Type B pancreatic cell (in vitro differentiated cells): ENCODE measurements at regions not wholly inside any gene's neighbourhood (a gene's known extent, or its start where the extent isn't known, plus 50 kb on each side); places are given as distances from the start of the nearest gene placed in this dataset.
"Not testable (repeated sequence)": the region's sequence is repeated elsewhere in the genome, so short reads cannot be mapped to it uniquely, and the experiment has no call there.

ENCODE experiments used
- DNase-seq: peaks from one replicate; pipeline ENCODE4 v3.0.0; 2021; ENCODE audit warnings: mixed read lengths; ENCODE audit not compliant: unreplicated experiment; ENCODE audit errors: extremely low spot score
- H3K27ac Mint-ChIP-seq: 2 replicates; pipeline ENCODE4 v1.8.0; 2021; ENCODE audit warnings: mild to moderate bottlenecking, mixed read lengths
- H3K27me3 Mint-ChIP-seq: 2 replicates; pipeline ENCODE4 v1.8.0; 2021; ENCODE audit warnings: mixed read lengths
- H3K36me3 Mint-ChIP-seq: 2 replicates; pipeline ENCODE4 v1.8.0; 2021; ENCODE audit warnings: mixed read lengths
- H3K4me1 Mint-ChIP-seq: one replicate; pipeline ENCODE4 v1.8.0; 2021; ENCODE audit warnings: mixed read lengths; ENCODE audit not compliant: unreplicated experiment
- H3K4me3 Mint-ChIP-seq: 2 replicates; pipeline ENCODE4 v1.8.0; 2021; ENCODE audit warnings: mild to moderate bottlenecking, mixed read lengths
- H3K9me3 Mint-ChIP-seq: 2 replicates; pipeline ENCODE4 v1.8.0; 2021; ENCODE audit warnings: mixed read lengths
- TF ChIP-seq, protein P1 (sequence below): fragments of 200-600 bp; sonication (generic); conservative IDR thresholded peaks from 2 replicates; pipeline ENCODE4 v1.5.0; 2021; ENCODE audit warnings: antibody characterized with exemption, mild to moderate bottlenecking

DNA sequence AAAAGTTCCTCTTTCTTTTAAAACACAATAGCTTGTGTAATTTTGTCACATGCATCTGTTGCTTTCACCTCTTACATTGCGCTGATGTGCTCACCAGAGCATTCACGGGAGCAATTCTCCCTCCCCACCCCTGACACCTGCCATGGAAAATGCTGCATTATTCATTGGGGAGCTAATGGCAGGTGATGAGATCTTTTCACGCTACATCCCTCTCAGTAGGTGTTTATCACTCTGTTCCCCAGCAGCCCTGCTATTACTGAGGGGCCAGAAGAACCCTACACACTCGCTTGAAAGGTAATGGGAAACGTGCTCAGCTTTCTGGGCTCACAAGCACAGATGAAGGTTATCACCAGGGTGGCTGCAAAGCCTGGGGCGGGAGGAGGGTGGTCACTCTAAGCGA, 398.0 kb downstream of the PSAT1 start:
- no peaks in the 10 kb centered on the region for H3K9me3 Mint-ChIP-seq
- H3K4me3 Mint-ChIP-seq, result no peak overlapping the region
- no peak for DNase-seq
- peaks cover 22% of the 10 kb centered on the region for H3K27me3 Mint-ChIP-seq
- no peaks in the 10 kb centered on the region for H3K36me3 Mint-ChIP-seq
- TF ChIP-seq, protein P1, sequence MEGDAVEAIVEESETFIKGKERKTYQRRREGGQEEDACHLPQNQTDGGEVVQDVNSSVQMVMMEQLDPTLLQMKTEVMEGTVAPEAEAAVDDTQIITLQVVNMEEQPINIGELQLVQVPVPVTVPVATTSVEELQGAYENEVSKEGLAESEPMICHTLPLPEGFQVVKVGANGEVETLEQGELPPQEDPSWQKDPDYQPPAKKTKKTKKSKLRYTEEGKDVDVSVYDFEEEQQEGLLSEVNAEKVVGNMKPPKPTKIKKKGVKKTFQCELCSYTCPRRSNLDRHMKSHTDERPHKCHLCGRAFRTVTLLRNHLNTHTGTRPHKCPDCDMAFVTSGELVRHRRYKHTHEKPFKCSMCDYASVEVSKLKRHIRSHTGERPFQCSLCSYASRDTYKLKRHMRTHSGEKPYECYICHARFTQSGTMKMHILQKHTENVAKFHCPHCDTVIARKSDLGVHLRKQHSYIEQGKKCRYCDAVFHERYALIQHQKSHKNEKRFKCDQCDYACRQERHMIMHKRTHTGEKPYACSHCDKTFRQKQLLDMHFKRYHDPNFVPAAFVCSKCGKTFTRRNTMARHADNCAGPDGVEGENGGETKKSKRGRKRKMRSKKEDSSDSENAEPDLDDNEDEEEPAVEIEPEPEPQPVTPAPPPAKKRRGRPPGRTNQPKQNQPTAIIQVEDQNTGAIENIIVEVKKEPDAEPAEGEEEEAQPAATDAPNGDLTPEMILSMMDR, result no peak
- H3K27ac Mint-ChIP-seq, result no peak overlapping the region
- peaks cover 5% of the 10 kb centered on the region for H3K4me1 Mint-ChIP-seq

DNA sequence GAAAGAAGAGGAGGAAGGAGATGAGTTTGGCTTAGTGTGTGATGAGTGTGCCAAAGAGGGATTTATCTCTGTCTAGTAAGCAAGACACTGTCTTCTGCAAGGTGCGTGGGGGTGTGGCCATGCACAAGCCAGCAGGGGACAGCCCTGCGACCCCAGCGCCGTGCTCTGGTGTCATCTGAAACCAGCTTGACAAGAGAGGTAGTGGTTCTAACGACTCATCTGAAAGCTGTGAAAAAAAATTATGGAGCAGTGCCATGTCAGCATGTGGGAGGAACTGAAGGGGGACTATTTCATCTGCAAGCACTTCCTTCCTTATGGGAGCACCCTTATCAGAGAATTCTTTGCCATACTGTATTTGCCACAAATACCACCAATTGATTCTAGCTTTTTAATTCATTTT, 398.6 kb downstream of the PSAT1 start:
- TF ChIP-seq, protein P1, result no peak
- DNase-seq, result no peak
- H3K36me3 Mint-ChIP-seq, result no peaks in the 10 kb centered on the region
- no peak overlapping the region for H3K27ac Mint-ChIP-seq
- H3K27me3 Mint-ChIP-seq, result peaks cover 22% of the 10 kb centered on the region
- H3K4me1 Mint-ChIP-seq, result peaks cover 4% of the 10 kb centered on the region
- no peaks in the 10 kb centered on the region for H3K9me3 Mint-ChIP-seq
- H3K4me3 Mint-ChIP-seq, result no peak overlapping the region

DNA sequence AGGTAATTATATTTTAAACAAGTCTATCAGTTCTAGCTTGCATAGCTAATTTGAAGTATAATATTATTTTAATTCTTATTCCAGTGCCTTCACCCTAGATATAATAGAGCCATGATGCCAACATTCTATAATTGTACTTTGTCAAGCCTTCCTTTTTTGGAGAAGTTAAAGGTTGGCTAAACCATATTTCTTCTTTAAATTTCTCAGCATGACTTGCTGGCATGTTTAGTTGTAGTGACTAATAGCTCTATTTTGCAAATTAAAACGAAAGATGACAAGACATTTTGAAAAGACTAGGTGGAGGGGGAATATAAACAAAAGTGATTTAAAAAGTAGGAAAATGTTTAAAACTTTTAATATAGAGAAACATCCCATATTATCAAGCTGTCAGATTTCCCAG, 400.7 kb downstream of the PSAT1 start:
- H3K27ac Mint-ChIP-seq, result no peak overlapping the region
- no peak for DNase-seq
- H3K27me3 Mint-ChIP-seq, result peaks cover 22% of the 10 kb centered on the region
- H3K4me3 Mint-ChIP-seq, result no peak overlapping the region
- H3K9me3 Mint-ChIP-seq, result no peaks in the 10 kb centered on the region
- no peaks in the 10 kb centered on the region for H3K4me1 Mint-ChIP-seq
- H3K36me3 Mint-ChIP-seq, result no peaks in the 10 kb centered on the region
- TF ChIP-seq, protein P1, result no peak

DNA sequence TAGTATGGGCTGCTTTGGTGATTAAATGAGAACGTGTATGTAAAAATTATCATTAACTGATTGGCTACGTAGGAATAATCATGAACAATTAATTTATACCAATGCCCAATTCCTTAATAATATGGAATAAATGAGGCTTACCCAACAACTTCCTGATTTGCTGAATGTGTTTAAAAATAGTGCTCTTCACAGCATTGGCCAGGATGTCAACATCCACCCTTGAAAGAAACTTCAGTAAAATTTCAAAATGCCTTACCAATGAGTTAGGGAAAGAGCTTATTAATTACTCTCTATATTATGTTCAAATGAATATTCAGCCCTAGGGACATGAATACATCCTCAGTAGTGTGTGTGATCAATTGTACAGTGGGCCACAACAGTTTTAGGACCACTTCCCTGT, 401.4 kb downstream of the PSAT1 start:
- Mint-ChIP-seq H3K9me3 (no peaks in the 10 kb centered on the region), H3K36me3 (peaks cover 3% of the 10 kb centered on the region), H3K27ac (no peak overlapping the region), H3K4me1 (no peaks in the 10 kb centered on the region), H3K27me3 (peaks cover 15% of the 10 kb centered on the region), H3K4me3 (no peak overlapping the region)
- DNase-seq, result no peak
- TF ChIP-seq, protein P1, result no peak

DNA sequence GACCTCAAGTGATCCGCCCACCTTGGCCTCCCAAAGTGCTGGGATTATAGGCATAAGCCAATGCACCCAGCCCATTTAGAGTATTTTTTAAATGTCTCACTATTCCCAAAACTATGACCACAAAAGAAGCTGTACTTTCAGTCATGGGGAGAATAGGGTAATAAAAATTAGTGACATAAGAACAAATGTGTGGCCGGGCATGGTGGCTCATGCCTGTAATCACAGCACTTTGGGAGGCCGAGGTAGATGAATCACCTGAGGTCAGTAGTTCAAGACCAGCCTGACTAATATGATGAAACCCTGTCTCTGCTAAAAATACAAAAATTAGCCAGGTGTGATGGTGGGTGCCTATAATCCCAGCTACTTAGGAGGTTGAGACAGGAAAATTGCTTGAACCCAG, 402.3 kb downstream of the PSAT1 start:
- H3K4me1 Mint-ChIP-seq, H3K9me3 Mint-ChIP-seq, H3K4me3 Mint-ChIP-seq, H3K27ac Mint-ChIP-seq, DNase-seq, H3K36me3 Mint-ChIP-seq: not testable (repeated sequence)
- peaks cover 10% of the 10 kb centered on the region for H3K27me3 Mint-ChIP-seq

DNA sequence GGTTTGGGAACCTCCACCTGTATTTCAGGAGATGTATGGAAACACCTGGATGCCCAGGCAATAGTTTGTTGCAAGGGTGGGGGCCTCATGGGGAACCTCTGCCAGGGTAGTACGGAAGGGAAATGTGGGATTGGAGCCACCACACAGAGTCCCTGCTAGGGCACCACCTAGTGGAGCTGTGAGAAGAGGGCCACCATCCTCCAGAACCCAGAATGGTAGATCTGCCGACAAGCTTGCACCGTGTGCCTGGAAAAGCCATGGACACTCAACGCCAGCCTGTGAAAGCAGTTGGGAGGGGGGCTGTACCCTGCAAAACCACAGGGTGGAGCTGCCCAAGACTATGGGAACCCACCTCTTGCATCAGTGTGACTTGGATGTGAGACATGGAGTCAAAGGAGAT, 407.2 kb downstream of the PSAT1 start:
- not testable (repeated sequence) for H3K4me1 Mint-ChIP-seq

More for the DNA sequence above, 407.2 kb downstream of the PSAT1 start:
- TF ChIP-seq, protein P1, result peak; percentile 35
- H3K36me3 Mint-ChIP-seq, H3K4me3 Mint-ChIP-seq, H3K27ac Mint-ChIP-seq, DNase-seq, H3K27me3 Mint-ChIP-seq, H3K9me3 Mint-ChIP-seq: not testable (repeated sequence)
